Right lobe of liver (tissue), 4 donors: ENCODE measurements at regions not wholly inside any gene's neighbourhood (a gene's known extent, or its start where the extent isn't known, plus 50 kb on each side); places are given as distances from the start of the nearest gene placed in this dataset.

Source experiments
- CTCF ChIP-seq, 4 donors: fragments of 200-600 bp in 3 of 4; fragments of 450-650 bp in 1 of 4; IDR thresholded peaks; one replicate each; pipeline versions ENCODE4 v1.5.1 to v1.8.0; 2016 to 2022; ENCODE audit warnings: antibody characterized with exemption in 4 of 4, mild to moderate bottlenecking in 2 of 4
- POLR2A ChIP-seq: fragments of 450-650 bp; IDR thresholded peaks from one replicate; pipeline ENCODE4 v1.6.1; 2017; ENCODE audit warnings: antibody characterized with exemption, mild to moderate bottlenecking
- donor health status: DM: no; HTN: no; CAD: no.
- donor health status: DM: no; HTN: no; CAD: no.
- donor health status: DM: no; HTN: yes; CAD: no.

GRCh38 chr9:87008667-87009066 lies 61.4 kb upstream of the GAS1 start:
- no peak for TF ChIP-seq CTCF (IDR thresholded peaks at IDR 0.05)
- no peak for TF ChIP-seq POLR2A
